BLaER1 treated with 17β-estradiol and CSF1 and Interleukin-3, amounts not matched to agents 10 nM and 100 nM (cell line): ENCODE measurements at regions not wholly inside any gene's neighbourhood (a gene's known extent, or its start where the extent isn't known, plus 50 kb on each side); places are given as distances from the start of the nearest gene placed in this dataset.

Source experiments
- H3K27ac ChIP-seq, 11 experiments: shearing (Covaris generic); formaldehyde crosslinking; 2 replicates each; pipeline ENCODE4 v1.8.1; 2022
- H3K27me3 ChIP-seq, 11 experiments: shearing (Covaris generic); formaldehyde crosslinking; 2 replicates each; pipeline ENCODE4 v1.8.1; 2022
- H3K36me3 ChIP-seq, 11 experiments: shearing (Covaris generic); formaldehyde crosslinking; 2 replicates each; pipeline ENCODE4 v1.8.1; 2022
- H3K4me1 ChIP-seq, 10 experiments: shearing (Covaris generic); formaldehyde crosslinking; 2 replicates each; pipeline ENCODE4 v1.8.1; 2022
- H3K4me2 ChIP-seq, 11 experiments: shearing (Covaris generic); formaldehyde crosslinking; 2 replicates each; pipeline ENCODE4 v1.8.1; 2022
- H3K4me3 ChIP-seq, 10 experiments: shearing (Covaris generic); formaldehyde crosslinking; 2 replicates each; pipeline ENCODE4 v1.8.1; 2022
- H3K9ac ChIP-seq, 11 experiments: shearing (Covaris generic); formaldehyde crosslinking; 2 replicates each; pipeline ENCODE4 v1.8.1; 2022
- H3K9me3 ChIP-seq, 11 experiments: shearing (Covaris generic); formaldehyde crosslinking; replicated peaks in 1 of 11; 2 replicates each; pipeline ENCODE4 v1.8.1; 2022
- H4K20me1 ChIP-seq, 11 experiments: shearing (Covaris generic); formaldehyde crosslinking; 2 replicates each; pipeline ENCODE4 v1.8.1; 2022
- Cebpa-rat ChIP-seq, 11 experiments: shearing (Covaris generic); IDR thresholded peaks; 2 replicates each; pipeline ENCODE4 v1.8.1; 2022

DNA sequence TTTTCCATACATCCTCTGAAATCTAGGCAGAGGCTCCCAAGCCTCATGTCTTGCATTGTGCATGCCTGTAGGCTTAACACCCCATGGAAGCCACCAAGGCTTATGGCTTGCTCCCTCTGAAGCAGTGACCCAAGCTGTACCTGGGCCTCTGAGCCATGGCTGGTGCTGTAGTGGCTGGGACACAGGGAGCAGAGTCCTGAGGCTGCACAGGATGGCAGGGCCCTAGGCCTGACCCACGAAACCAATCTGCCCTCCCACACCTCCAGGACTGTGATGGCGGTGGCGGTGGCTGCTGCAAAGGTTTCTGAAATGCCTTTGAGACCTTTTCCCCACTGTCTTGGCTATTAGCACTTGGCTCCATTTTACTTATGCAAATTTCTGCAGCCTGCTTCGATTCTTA is 429.5 kb downstream of the NPHP4 start:
- Histone ChIP-seq H3K4me1 (no peaks in the 10 kb centered on the region), H3K27me3 (no peaks in the 10 kb centered on the region), H3K36me3 (peaks cover 0 to 4% (median 0%) of the 10 kb centered on the region in 11 experiments; a peak in 1 of 22 replicates), H3K4me2 (no peak overlapping the region), H4K20me1 (no peaks in the 10 kb centered on the region), H3K9ac (no peak overlapping the region), H3K4me3 (no peak overlapping the region), H3K27ac (no peak overlapping the region), H3K9me3 (peaks cover 14 to 34% (median 16%) of the 10 kb centered on the region in 11 experiments)
- TF ChIP-seq Cebpa-rat (IDR thresholded peaks at IDR 0.05), result no peak

DNA sequence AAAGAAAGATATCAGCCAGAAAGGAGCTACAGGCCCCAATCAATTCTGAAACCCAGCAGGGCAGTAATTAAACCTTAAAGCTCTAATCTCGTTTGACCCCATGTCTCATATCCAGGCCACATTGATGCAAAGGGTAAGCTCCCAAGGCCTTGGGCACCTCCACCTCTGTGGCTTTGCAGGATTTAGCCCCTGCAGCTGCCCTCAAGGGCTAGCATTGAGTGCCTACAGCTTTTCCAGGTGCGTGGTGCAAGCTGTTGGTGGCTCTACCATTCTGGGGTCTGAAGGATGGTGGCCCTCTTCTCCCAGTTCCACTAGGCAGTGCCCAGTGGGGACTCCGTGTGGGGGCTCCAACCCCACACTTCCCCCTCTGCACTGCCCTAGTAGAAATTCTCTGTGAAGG is 429.9 kb downstream of the NPHP4 start:
- Histone ChIP-seq H3K4me2 (no peak overlapping the region), H3K9me3 (peaks cover 15 to 39% (median 19%) of the 10 kb centered on the region in 11 experiments), H3K9ac (no peak overlapping the region), H3K4me1 (no peaks in the 10 kb centered on the region), H4K20me1 (no peaks in the 10 kb centered on the region), H3K4me3 (no peak overlapping the region), H3K27me3 (no peaks in the 10 kb centered on the region), H3K36me3 (peaks cover 0 to 4% (median 0%) of the 10 kb centered on the region in 11 experiments; a peak in 1 of 22 replicates), H3K27ac (no peak overlapping the region)
- TF ChIP-seq Cebpa-rat (IDR thresholded peaks at IDR 0.05), result no peak

DNA sequence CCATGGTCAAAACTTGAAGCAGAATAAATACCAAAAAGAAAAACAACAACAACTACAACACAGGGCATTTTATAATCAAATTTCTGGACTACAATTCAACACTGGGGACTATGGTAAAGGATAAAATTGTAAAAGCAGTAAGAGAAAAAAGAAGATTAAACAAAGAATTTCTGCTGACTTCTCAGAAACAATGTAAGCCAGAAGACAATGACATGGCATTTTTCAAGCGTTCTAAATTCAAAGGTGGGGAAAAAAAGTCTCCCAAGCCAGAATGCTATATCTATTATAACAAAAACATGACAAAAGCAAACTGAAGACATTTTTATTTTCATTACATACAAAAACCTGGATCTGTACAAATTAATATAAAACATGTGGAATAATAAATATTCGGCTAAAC is 433.1 kb downstream of the NPHP4 start:
- no peaks in the 10 kb centered on the region for H4K20me1 ChIP-seq
- peaks cover 0 to 4% (median 0%) of the 10 kb centered on the region in 11 experiments; a peak in 1 of 22 replicates for H3K36me3 ChIP-seq
- no peak for TF ChIP-seq Cebpa-rat (IDR thresholded peaks at IDR 0.05)
- H3K27ac ChIP-seq, result no peak overlapping the region
- peaks cover 17 to 44% (median 24%) of the 10 kb centered on the region in 11 experiments for H3K9me3 ChIP-seq
- H3K4me3 ChIP-seq, result no peak overlapping the region
- no peak overlapping the region for H3K9ac ChIP-seq
- H3K4me1 ChIP-seq, result no peaks in the 10 kb centered on the region; a peak in 1 of 20 replicates
- no peaks in the 10 kb centered on the region for H3K27me3 ChIP-seq
- H3K4me2 ChIP-seq, result no peak overlapping the region

- H3K4me3 ChIP-seq, result no peak overlapping the region
- peaks cover 0 to 8% (median 3%) of the 10 kb centered on the region in 10 experiments; a peak in 6 of 20 replicates for H3K4me1 ChIP-seq
- peaks cover 25 to 52% (median 31%) of the 10 kb centered on the region in 11 experiments for H3K9me3 ChIP-seq
- H3K36me3 ChIP-seq, result peaks cover 0 to 4% (median 0%) of the 10 kb centered on the region in 11 experiments; a peak in 1 of 22 replicates
- no peak overlapping the region for H3K9ac ChIP-seq
- no peak overlapping the region for H3K4me2 ChIP-seq
- no peaks in the 10 kb centered on the region for H4K20me1 ChIP-seq
- no peak overlapping the region for H3K27ac ChIP-seq
- no peaks in the 10 kb centered on the region for H3K27me3 ChIP-seq
- TF ChIP-seq Cebpa-rat (IDR thresholded peaks at IDR 0.05), result no peak
These were observed 436.4 kb downstream of the NPHP4 start for GRCh38 chr1:5555853-5556252.

DNA sequence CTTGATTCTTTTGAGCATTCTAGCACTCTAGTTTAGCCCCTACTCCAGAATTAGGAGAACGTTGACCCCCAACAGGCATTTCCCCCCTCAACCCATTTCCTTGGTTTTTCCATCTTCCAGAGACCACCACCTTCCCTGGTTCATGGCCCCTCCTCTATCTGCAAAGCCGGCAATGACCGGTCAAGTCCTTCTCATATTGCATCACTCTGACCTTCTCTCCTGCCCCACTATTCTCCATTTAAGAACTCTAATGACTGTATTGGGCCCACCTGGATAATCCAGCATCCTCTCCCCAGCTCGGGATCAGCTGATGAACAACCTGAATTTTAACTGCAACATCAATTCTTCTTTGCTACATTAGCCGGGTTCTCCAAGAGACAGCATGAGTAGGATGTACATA is 437.4 kb downstream of the NPHP4 start:
- no peak overlapping the region for H3K27ac ChIP-seq
- H3K4me3 ChIP-seq, result no peak overlapping the region
- H3K9me3 ChIP-seq, result peaks cover 28 to 54% (median 35%) of the 10 kb centered on the region in 11 experiments
- H3K27me3 ChIP-seq, result no peaks in the 10 kb centered on the region
- H3K4me1 ChIP-seq, result peaks cover 0 to 8% (median 3%) of the 10 kb centered on the region in 10 experiments; a peak in 6 of 20 replicates
- no peak overlapping the region for H3K4me2 ChIP-seq
- H4K20me1 ChIP-seq, result no peaks in the 10 kb centered on the region
- TF ChIP-seq Cebpa-rat (IDR thresholded peaks at IDR 0.05), result no peak
- H3K9ac ChIP-seq, result no peak overlapping the region
- H3K36me3 ChIP-seq, result peaks cover 0 to 4% (median 0%) of the 10 kb centered on the region in 11 experiments; a peak in 1 of 22 replicates

DNA sequence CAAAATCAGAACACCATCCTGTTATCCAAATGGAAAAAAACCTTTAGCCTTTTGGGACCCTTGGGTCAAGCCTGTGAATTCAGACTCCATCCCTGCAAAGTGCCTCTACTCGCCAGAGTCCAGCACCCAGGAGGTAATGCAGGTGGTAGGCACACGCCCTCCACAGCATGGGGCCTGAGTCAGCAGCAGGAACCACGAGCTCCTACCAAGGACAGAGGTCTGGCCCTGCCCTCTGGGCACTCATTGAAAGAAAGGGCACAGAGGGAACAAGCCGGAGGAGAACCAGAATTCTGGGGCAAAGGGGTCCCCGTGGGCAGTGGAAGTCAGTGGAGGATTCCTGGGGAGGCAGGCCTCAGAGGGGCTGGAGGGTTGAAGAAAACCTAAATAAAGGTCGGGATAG is 438.1 kb downstream of the NPHP4 start:
- H3K27ac ChIP-seq, result no peak overlapping the region
- H3K9ac ChIP-seq, result no peak overlapping the region
- peaks cover 30 to 54% (median 35%) of the 10 kb centered on the region in 11 experiments for H3K9me3 ChIP-seq
- H4K20me1 ChIP-seq, result no peaks in the 10 kb centered on the region
- H3K36me3 ChIP-seq, result peaks cover 0 to 4% (median 0%) of the 10 kb centered on the region in 11 experiments; a peak in 1 of 22 replicates
- H3K27me3 ChIP-seq, result no peaks in the 10 kb centered on the region
- no peak overlapping the region for H3K4me2 ChIP-seq
- TF ChIP-seq Cebpa-rat (IDR thresholded peaks at IDR 0.05), result no peak
- H3K4me3 ChIP-seq, result no peak overlapping the region
- peaks cover 0 to 8% (median 3%) of the 10 kb centered on the region in 10 experiments; a peak in 6 of 20 replicates for H3K4me1 ChIP-seq

DNA sequence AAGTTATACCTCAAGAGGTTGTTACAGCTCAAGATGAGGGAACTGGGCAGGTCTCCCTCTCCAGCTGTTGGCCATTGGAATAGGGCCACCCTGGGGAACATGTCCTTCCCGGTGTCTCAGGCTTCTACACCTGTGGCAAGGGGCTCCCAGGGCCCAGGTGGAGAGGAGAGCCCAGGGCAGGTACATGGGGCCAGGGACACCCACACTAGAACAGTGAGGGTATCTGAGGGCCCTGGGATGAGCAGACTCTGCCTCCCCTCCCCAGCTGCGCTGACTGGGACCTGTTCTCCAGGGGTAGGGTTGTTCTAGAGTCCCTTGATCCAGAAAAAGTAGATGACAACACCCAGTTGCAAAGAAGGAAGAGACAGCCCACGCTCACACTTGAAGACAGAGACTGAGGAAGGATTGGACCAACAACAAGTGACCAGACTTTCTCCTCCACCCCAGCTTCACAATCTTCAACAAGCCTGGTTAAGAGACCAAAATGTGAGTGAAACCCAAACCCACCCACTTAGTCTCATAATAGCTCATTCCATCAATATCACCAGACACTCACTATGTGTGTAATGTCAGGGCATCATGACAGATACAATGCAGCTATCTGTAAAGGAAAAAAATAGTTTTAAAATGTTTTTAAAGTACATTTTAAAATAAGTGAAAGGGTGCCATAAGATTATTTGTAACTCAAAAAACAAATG is 439.3 kb downstream of the NPHP4 start:
- no peaks in the 10 kb centered on the region for H3K27me3 ChIP-seq

GRCh38 chr1:5551274-5551975 is 440.8 kb downstream of the NPHP4 start:
- no peak overlapping the region for H3K9ac ChIP-seq
- H3K4me3 ChIP-seq, result no peak overlapping the region
- H3K9me3 ChIP-seq, result peaks cover 11 to 36% (median 19%) of the 10 kb centered on the region in 11 experiments; a peak in 17 of 22 replicates
- peaks cover 0 to 8% (median 3%) of the 10 kb centered on the region in 10 experiments; a peak in 6 of 20 replicates for H3K4me1 ChIP-seq
- no peak overlapping the region for H3K27ac ChIP-seq
- no peak for TF ChIP-seq Cebpa-rat (IDR thresholded peaks at IDR 0.05)
- peak overlapping the region in 7 of 11 experiments; percentile 11 to 26 (median 19); a peak in 6 of 22 replicates for H3K4me2 ChIP-seq
- H3K27me3 ChIP-seq, result no peaks in the 10 kb centered on the region
- no peaks in the 10 kb centered on the region for H3K36me3 ChIP-seq
- no peaks in the 10 kb centered on the region for H4K20me1 ChIP-seq

More for the DNA sequence above, 439.3 kb downstream of the NPHP4 start:
- Histone ChIP-seq H3K27ac (no peak overlapping the region), H4K20me1 (no peaks in the 10 kb centered on the region), H3K4me3 (no peak overlapping the region), H3K9ac (no peak overlapping the region), H3K4me1 (peaks cover 0 to 8% (median 3%) of the 10 kb centered on the region in 10 experiments; a peak in 6 of 20 replicates), H3K36me3 (0 out of 22 replicates have a peak, but pooled peaks cover 0 to under 1% (median 0%) of the 10 kb centered on the region in 11 experiments), H3K4me2 (no peak overlapping the region), H3K9me3 (peaks cover 18 to 42% (median 24%) of the 10 kb centered on the region in 11 experiments)
- TF ChIP-seq Cebpa-rat (IDR thresholded peaks at IDR 0.05), result no peak

- peaks cover 0 to 8% (median 3%) of the 10 kb centered on the region in 10 experiments; a peak in 5 of 20 replicates for H3K4me1 ChIP-seq
- no peaks in the 10 kb centered on the region for H3K36me3 ChIP-seq
- H3K27me3 ChIP-seq, result no peaks in the 10 kb centered on the region
- peaks cover 4 to 27% (median 12%) of the 10 kb centered on the region in 11 experiments; a peak in 13 of 22 replicates for H3K9me3 ChIP-seq
- no peak overlapping the region for H3K4me3 ChIP-seq
- no peak for TF ChIP-seq Cebpa-rat (IDR thresholded peaks at IDR 0.05)
- H4K20me1 ChIP-seq, result no peaks in the 10 kb centered on the region
- no peak overlapping the region for H3K4me2 ChIP-seq
- no peak overlapping the region for H3K27ac ChIP-seq
- H3K9ac ChIP-seq, result no peak overlapping the region
These were observed 444.0 kb downstream of the NPHP4 start for GRCh38 chr1:5548266-5548665.
